Parathyroid adenoma (tissue), 2 donors: ENCODE measurements at regions not wholly inside any gene's neighbourhood (a gene's known extent, or its start where the extent isn't known, plus 50 kb on each side); places are given as distances from the start of the nearest gene placed in this dataset.
"Not testable (repeated sequence)": the region's sequence is repeated elsewhere in the genome, so short reads cannot be mapped to it uniquely, and the experiment has no call there.

Experiments used
- H2AFZ ChIP-seq: fragments of 300-600 bp; sonication (generic); one replicate; pipeline ENCODE4 v1.7.0; 2017; ENCODE audit warnings: antibody characterized with exemption, mild to moderate bottlenecking
- H3K27ac ChIP-seq: fragments of 300-600 bp; sonication (generic); one replicate; pipeline ENCODE4 v1.7.0; 2017
- H3K27me3 ChIP-seq: fragments of 300-600 bp; sonication (generic); one replicate; pipeline ENCODE4 v1.7.0; 2017; ENCODE audit warnings: low read length; ENCODE audit not compliant: control insufficient read depth, insufficient read depth
- H3K36me3 ChIP-seq: fragments of 300-600 bp; sonication (generic); one replicate; pipeline ENCODE4 v1.7.0; 2017; ENCODE audit warnings: low read length; ENCODE audit not compliant: control insufficient read depth, insufficient read depth
- H3K4me1 ChIP-seq: fragments of 300-600 bp; sonication (generic); one replicate; pipeline ENCODE4 v1.7.0; 2017; ENCODE audit warnings: control low read depth
- H3K4me2 ChIP-seq: fragments of 300-600 bp; sonication (generic); one replicate; pipeline ENCODE4 v1.7.0; 2017; ENCODE audit warnings: low read length
- H3K4me3 ChIP-seq: fragments of 300-600 bp; sonication (generic); one replicate; pipeline ENCODE4 v1.7.0; 2017; ENCODE audit warnings: low read depth, low read length
- H3K79me2 ChIP-seq: fragments of 300-600 bp; sonication (generic); one replicate; pipeline ENCODE4 v1.7.0; 2017; ENCODE audit warnings: control low read depth
- H3K9ac ChIP-seq: fragments of 300-600 bp; sonication (generic); one replicate; pipeline ENCODE4 v1.7.0; 2017; ENCODE audit warnings: mild to moderate bottlenecking
- H3K9me3 ChIP-seq: fragments of 300-600 bp; sonication (generic); one replicate; pipeline ENCODE4 v1.7.0; 2017; ENCODE audit warnings: low read length; ENCODE audit not compliant: control insufficient read depth
- TF ChIP-seq, protein P1 (sequence below): fragments of 300-600 bp; sonication (generic); IDR thresholded peaks from one replicate; pipeline ENCODE4 v1.7.0; 2017; ENCODE audit warnings: antibody characterized with exemption, mild to moderate bottlenecking
- donor health status: primary hyperparathyroidism.

DNA sequence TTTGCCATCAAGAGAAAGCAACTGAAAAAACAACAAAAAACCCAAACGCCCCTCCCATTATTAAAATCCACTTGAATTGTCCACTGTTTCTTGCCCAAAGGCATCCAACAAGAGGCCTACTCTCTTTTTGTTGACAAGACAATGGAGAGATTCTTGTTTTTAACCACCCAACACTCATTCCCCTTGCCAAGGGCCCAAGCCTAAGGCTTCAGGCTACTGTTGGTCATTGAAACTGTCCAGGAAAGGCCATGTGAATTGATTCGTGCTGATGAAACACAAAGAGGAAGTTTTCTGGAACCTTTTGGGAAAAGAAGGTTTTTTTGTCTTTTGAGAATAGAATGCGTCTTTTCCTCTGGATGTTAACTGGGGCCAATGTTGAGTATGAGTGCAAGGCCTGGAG, 157.4 kb upstream of the PFN2 start:
- Histone ChIP-seq H3K4me3 (no peak overlapping the region), H2AFZ (no peak overlapping the region), H3K79me2 (no peaks in the 10 kb centered on the region), H3K9ac (no peak overlapping the region), H3K27ac (no peak overlapping the region), H3K9me3 (no peaks in the 10 kb centered on the region), H3K27me3 (no peaks in the 10 kb centered on the region), H3K4me2 (no peak overlapping the region), H3K36me3 (no peaks in the 10 kb centered on the region), H3K4me1 (no peaks in the 10 kb centered on the region)
- TF ChIP-seq, protein P1, sequence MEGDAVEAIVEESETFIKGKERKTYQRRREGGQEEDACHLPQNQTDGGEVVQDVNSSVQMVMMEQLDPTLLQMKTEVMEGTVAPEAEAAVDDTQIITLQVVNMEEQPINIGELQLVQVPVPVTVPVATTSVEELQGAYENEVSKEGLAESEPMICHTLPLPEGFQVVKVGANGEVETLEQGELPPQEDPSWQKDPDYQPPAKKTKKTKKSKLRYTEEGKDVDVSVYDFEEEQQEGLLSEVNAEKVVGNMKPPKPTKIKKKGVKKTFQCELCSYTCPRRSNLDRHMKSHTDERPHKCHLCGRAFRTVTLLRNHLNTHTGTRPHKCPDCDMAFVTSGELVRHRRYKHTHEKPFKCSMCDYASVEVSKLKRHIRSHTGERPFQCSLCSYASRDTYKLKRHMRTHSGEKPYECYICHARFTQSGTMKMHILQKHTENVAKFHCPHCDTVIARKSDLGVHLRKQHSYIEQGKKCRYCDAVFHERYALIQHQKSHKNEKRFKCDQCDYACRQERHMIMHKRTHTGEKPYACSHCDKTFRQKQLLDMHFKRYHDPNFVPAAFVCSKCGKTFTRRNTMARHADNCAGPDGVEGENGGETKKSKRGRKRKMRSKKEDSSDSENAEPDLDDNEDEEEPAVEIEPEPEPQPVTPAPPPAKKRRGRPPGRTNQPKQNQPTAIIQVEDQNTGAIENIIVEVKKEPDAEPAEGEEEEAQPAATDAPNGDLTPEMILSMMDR, result no peak

DNA sequence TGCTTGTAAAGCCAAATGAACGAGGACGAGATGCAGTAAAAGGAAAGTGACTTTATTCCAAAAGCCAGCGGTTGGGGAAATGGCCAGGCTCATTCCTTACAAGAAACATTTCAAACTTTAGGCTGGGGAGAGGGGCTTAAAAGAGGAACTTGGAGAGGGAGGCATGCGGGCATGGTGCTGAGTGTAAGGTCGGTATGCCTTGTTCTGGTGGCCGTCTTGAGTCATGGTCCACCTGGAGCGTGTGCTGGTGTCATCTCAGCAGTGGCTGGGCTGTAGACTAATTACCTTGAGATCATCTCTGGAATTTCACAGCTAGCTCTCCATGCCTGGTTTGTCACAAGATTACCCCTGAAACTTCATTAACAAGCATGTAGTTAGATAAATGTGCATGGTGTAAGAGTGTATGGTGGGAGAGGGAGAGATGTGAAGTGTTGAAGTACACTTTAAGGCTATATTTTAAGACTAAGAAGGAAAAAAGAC, 156.4 kb upstream of the PFN2 start:
- H3K4me1 ChIP-seq, result no peaks in the 10 kb centered on the region
- H3K9ac ChIP-seq, result no peak overlapping the region
- no peaks in the 10 kb centered on the region for H3K27me3 ChIP-seq
- no peaks in the 10 kb centered on the region for H3K79me2 ChIP-seq
- H3K27ac ChIP-seq, result no peak overlapping the region
- H3K36me3 ChIP-seq, result no peaks in the 10 kb centered on the region
- H2AFZ ChIP-seq, result no peak overlapping the region
- H3K4me2 ChIP-seq, result no peak overlapping the region
- TF ChIP-seq, protein P1, result no peak
- no peaks in the 10 kb centered on the region for H3K9me3 ChIP-seq
- H3K4me3 ChIP-seq, result no peak overlapping the region

DNA sequence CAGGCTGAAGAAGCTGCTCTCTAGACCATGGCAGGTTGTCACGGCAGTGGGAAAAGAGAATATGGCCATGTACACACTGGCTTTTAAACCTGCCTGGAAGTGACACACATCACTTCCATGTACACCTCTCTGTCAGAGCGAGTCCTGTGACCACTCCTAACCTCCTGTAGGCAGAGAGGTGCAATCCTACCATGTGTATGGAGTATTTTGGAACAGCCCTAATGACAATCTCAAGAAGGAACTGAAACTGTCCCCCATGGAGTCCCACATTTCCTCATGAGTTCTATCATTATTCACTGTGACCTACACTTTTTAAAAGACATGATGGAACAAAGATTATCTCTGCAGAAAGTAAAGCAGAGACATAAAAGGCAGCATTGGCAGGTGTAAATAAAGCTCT, 153.4 kb upstream of the PFN2 start:
- Histone ChIP-seq H3K27me3 (no peaks in the 10 kb centered on the region), H3K27ac (no peak overlapping the region), H3K79me2 (no peaks in the 10 kb centered on the region), H3K9me3 (no peaks in the 10 kb centered on the region), H3K36me3 (no peaks in the 10 kb centered on the region), H2AFZ (no peak overlapping the region), H3K9ac (no peak overlapping the region), H3K4me2 (no peak overlapping the region), H3K4me1 (no peaks in the 10 kb centered on the region), H3K4me3 (no peak overlapping the region)
- TF ChIP-seq, protein P1, result no peak

DNA sequence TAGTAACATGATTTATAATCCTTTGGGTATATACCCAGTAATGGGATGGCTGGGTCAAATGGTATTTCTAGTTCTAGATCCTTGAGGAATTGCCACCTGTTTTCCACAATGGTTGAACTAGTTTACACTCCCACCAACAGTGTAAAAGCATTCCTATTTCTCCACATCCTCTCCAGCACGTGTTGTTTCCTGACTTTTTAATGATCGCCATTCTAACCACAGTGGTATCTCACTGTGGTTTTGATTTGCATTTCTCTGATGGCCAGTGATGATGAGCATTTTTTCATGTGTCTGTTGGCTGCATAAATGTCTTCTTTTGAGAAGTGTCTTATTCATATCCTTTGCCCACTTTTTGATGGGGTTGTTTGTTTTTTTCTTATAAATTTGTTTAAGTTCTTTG, 152.6 kb upstream of the PFN2 start:
- not testable (repeated sequence) for H2AFZ ChIP-seq, H3K4me3 ChIP-seq, H3K36me3 ChIP-seq, H3K4me1 ChIP-seq, H3K4me2 ChIP-seq, H3K27ac ChIP-seq, H3K79me2 ChIP-seq, H3K9me3 ChIP-seq, H3K27me3 ChIP-seq, H3K9ac ChIP-seq

DNA sequence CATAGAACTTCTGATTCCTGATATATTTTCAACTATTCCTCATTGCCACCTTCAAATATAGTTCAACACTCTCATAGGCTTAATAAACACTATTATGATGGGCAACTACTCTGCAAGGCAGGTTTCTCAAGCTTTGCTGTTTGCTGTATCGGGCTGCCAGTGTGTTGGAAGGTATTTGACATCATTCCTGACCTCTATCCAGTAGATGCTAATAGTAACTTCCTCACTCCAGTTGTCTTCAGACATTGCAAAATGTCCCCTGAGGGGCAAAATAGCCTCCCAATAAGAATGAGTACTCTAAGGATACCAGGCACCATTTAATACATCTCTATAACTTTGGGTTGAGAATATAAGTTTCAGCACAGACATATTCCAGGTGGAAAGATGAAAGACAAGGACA, 147.5 kb upstream of the PFN2 start:
- H3K4me2 ChIP-seq, result no peak overlapping the region
- H3K4me3 ChIP-seq, result no peak overlapping the region
- H3K79me2 ChIP-seq, result no peaks in the 10 kb centered on the region
- H3K27ac ChIP-seq, result no peak overlapping the region
- H3K4me1 ChIP-seq, result no peaks in the 10 kb centered on the region
- H2AFZ ChIP-seq, result no peak overlapping the region
- no peak overlapping the region for H3K9ac ChIP-seq
- no peaks in the 10 kb centered on the region for H3K27me3 ChIP-seq
- H3K36me3 ChIP-seq, result no peaks in the 10 kb centered on the region
- TF ChIP-seq, protein P1, result no peak
- H3K9me3 ChIP-seq, result no peaks in the 10 kb centered on the region
